ENCODE measurements at regions not wholly inside any gene's neighbourhood (a gene's known extent, or its start where the extent isn't known, plus 50 kb on each side); places are given as distances from the start of the nearest gene placed in this dataset.

DNA sequence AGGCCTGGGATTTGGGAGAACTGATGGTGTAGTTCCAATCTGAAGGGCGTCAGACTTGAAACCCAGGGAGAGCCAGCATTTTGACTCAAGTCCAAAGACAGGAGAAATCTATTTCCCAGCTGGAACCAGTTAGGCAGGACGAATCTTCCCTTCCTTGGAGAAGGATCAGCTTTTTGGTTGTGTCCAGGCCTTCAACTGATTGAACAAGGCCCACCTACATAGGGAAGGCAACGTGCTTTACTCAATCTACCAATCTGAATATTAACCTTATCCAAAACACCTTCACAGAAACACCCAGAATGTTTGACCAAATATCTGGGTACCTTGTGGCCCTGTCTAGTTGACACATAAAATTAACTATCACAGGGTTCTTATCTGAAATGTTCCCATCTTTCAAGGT, 221.9 kb upstream of the DLGAP1 start:
- TF ChIP-seq CTCF (IDR thresholded peaks at IDR 0.05; ENCODE audit: insufficient read depth, low read length, severe bottlenecking) = no peak
- FAIRE-seq (no peak), DNase-seq (ENCODE audit: low read depth) (no peak)
- no peaks in the 10 kb centered on the region for H3K36me3 ChIP-seq (ENCODE audit: control insufficient read depth, insufficient read depth, low read length)
- no peaks in the 10 kb centered on the region for H3K27me3 ChIP-seq (ENCODE audit: control insufficient read depth, insufficient read depth, low read length)
- no peak overlapping the region for H3K4me3 ChIP-seq (ENCODE audit: low read depth, low read length)

GRCh38 chr18:4672162-4672561, 217.1 kb upstream of the DLGAP1 start:
- FAIRE-seq (no peak), DNase-seq (ENCODE audit: low read depth) (no peak)
- TF ChIP-seq CTCF (IDR thresholded peaks at IDR 0.05; ENCODE audit: insufficient read depth, low read length, severe bottlenecking) = no peak
- Histone ChIP-seq H3K4me3 (ENCODE audit: low read depth, low read length) (no peak overlapping the region), H3K36me3 (ENCODE audit: control insufficient read depth, insufficient read depth, low read length) (no peaks in the 10 kb centered on the region), H3K27me3 (ENCODE audit: control insufficient read depth, insufficient read depth, low read length) (no peaks in the 10 kb centered on the region)

GRCh38 chr18:4658804-4659203, 203.7 kb upstream of the DLGAP1 start:
- DNase-seq (ENCODE audit: low read depth) (no peak), FAIRE-seq (no peak)
- TF ChIP-seq CTCF (IDR thresholded peaks at IDR 0.05; ENCODE audit: insufficient read depth, low read length, severe bottlenecking) = no peak
- no peaks in the 10 kb centered on the region for H3K27me3 ChIP-seq (ENCODE audit: control insufficient read depth, insufficient read depth, low read length)
- H3K4me3 ChIP-seq (ENCODE audit: low read depth, low read length) = no peak overlapping the region
- H3K36me3 ChIP-seq (ENCODE audit: control insufficient read depth, insufficient read depth, low read length) = no peaks in the 10 kb centered on the region

- TF ChIP-seq CTCF (IDR thresholded peaks at IDR 0.05; ENCODE audit: insufficient read depth, low read length, severe bottlenecking) = no peak
- Histone ChIP-seq H3K27me3 (ENCODE audit: control insufficient read depth, insufficient read depth, low read length) (no peaks in the 10 kb centered on the region), H3K36me3 (ENCODE audit: control insufficient read depth, insufficient read depth, low read length) (no peaks in the 10 kb centered on the region), H3K4me3 (ENCODE audit: low read depth, low read length) (no peak overlapping the region)
- FAIRE-seq (no peak), DNase-seq (ENCODE audit: low read depth) (no peak)
These were observed 198.3 kb upstream of the DLGAP1 start for GRCh38 chr18:4653418-4653817.

- Histone ChIP-seq H3K4me3 (ENCODE audit: low read depth, low read length) (no peak overlapping the region), H3K36me3 (ENCODE audit: control insufficient read depth, insufficient read depth, low read length) (no peaks in the 10 kb centered on the region), H3K27me3 (ENCODE audit: control insufficient read depth, insufficient read depth, low read length) (no peaks in the 10 kb centered on the region)
- DNase-seq (ENCODE audit: low read depth) (no peak), FAIRE-seq (no peak)
- no peak for TF ChIP-seq CTCF (IDR thresholded peaks at IDR 0.05; ENCODE audit: insufficient read depth, low read length, severe bottlenecking)
These were observed 186.8 kb upstream of the DLGAP1 start for GRCh38 chr18:4641771-4642368.

- Histone ChIP-seq H3K27me3 (ENCODE audit: control insufficient read depth, insufficient read depth, low read length) (no peaks in the 10 kb centered on the region), H3K36me3 (ENCODE audit: control insufficient read depth, insufficient read depth, low read length) (no peaks in the 10 kb centered on the region), H3K4me3 (ENCODE audit: low read depth, low read length) (no peak overlapping the region)
- FAIRE-seq (no peak), DNase-seq (ENCODE audit: low read depth) (no peak)
- no peak for TF ChIP-seq CTCF (IDR thresholded peaks at IDR 0.05; ENCODE audit: insufficient read depth, low read length, severe bottlenecking)
These were observed 185.4 kb upstream of the DLGAP1 start for GRCh38 chr18:4640349-4641012.
